Cerebellar cortex (tissue), 1 donor: ENCODE measurements at regions not wholly inside any gene's neighbourhood (a gene's known extent, or its start where the extent isn't known, plus 50 kb on each side); places are given as distances from the start of the nearest gene placed in this dataset.
A peak's percentile ranks its signal among the peaks of the same experiment; 100 is the strongest.

Experiments used
- DNase-seq: peaks from one replicate; pipeline ENCODE4 v3.0.0-alpha.2; 2015; ENCODE audit warnings: low spot score

- no peak for DNase-seq
Measured at GRCh38 chr6:137690034-137690433, 177.0 kb upstream of the TNFAIP3 start.

- no peak for DNase-seq
Measured at GRCh38 chr6:137690721-137691120, 176.3 kb upstream of the TNFAIP3 start.

- no peak for DNase-seq
Measured at GRCh38 chr6:137692308-137692707, 174.8 kb upstream of the TNFAIP3 start.

GRCh38 chr6:137692806-137693205 lies 174.3 kb upstream of the TNFAIP3 start:
- no peak for DNase-seq

- DNase-seq, result no peak
Measured at GRCh38 chr6:137693711-137694110, 173.3 kb upstream of the TNFAIP3 start.

- no peak for DNase-seq
Measured at GRCh38 chr6:137696765-137697164, 170.3 kb upstream of the TNFAIP3 start.

- no peak for DNase-seq
Measured at GRCh38 chr6:137697267-137697938, 169.7 kb upstream of the TNFAIP3 start.

- no peak for DNase-seq
Measured at GRCh38 chr6:137698636-137699030, 168.4 kb upstream of the TNFAIP3 start.

GRCh38 chr6:137699031-137699683 lies 167.9 kb upstream of the TNFAIP3 start:
- DNase-seq, result no peak

GRCh38 chr6:137700161-137700560 lies 166.9 kb upstream of the TNFAIP3 start:
- no peak for DNase-seq

GRCh38 chr6:137700751-137701477 lies 166.1 kb upstream of the TNFAIP3 start:
- DNase-seq, result no peak

- DNase-seq, result no peak
Measured at GRCh38 chr6:137701942-137702341, 165.1 kb upstream of the TNFAIP3 start.

GRCh38 chr6:137702791-137703424 lies 164.2 kb upstream of the TNFAIP3 start:
- DNase-seq, result no peak

GRCh38 chr6:137704802-137705159 lies 162.3 kb upstream of the TNFAIP3 start:
- no peak for DNase-seq

- peak; percentile 13 for DNase-seq
Measured at GRCh38 chr6:137705160-137706082, 161.6 kb upstream of the TNFAIP3 start.

- DNase-seq, result no peak
Measured at GRCh38 chr6:137706083-137706750, 160.8 kb upstream of the TNFAIP3 start.

- no peak for DNase-seq
Measured at GRCh38 chr6:137707038-137707589, 159.9 kb upstream of the TNFAIP3 start.

GRCh38 chr6:137707590-137708360 lies 159.3 kb upstream of the TNFAIP3 start:
- peak; percentile 58 for DNase-seq

- no peak for DNase-seq
Measured at GRCh38 chr6:137708481-137708880, 158.6 kb upstream of the TNFAIP3 start.
